Karpas-422 (cell line): ENCODE measurements at regions not wholly inside any gene's neighbourhood (a gene's known extent, or its start where the extent isn't known, plus 50 kb on each side); places are given as distances from the start of the nearest gene placed in this dataset.
"Not testable (repeated sequence)": the region's sequence is repeated elsewhere in the genome, so short reads cannot be mapped to it uniquely, and the experiment has no call there.

Experiments
- DNase-seq: peaks from one replicate; pipeline ENCODE4 v3.0.0-alpha.2; 2015
- H2AFZ ChIP-seq: fragments of 200-600 bp; sonication (generic); 2 replicates; pipeline ENCODE4 v1.6.1; 2014; ENCODE audit warnings: antibody characterized with exemption, low read length, mixed read lengths
- H3K27ac ChIP-seq: fragments of 200-600 bp; sonication (generic); 2 replicates; pipeline ENCODE4 v1.5.1; 2014; ENCODE audit warnings: mild to moderate bottlenecking, low read length, moderate library complexity
- H3K27me3 ChIP-seq: fragments of 200-600 bp; sonication (generic); 2 replicates; pipeline ENCODE4 v1.6.1; 2014; ENCODE audit warnings: low read length, mixed read lengths
- H3K36me3 ChIP-seq: fragments of 200-600 bp; sonication (generic); 2 replicates; pipeline ENCODE4 v1.6.1; 2014; ENCODE audit warnings: low read length, mixed read lengths; ENCODE audit not compliant: insufficient read depth
- H3K4me1 ChIP-seq: fragments of 200-600 bp; sonication (generic); 2 replicates; pipeline ENCODE4 v1.6.1; 2014; ENCODE audit warnings: mild to moderate bottlenecking, low read length, mixed read lengths
- H3K4me2 ChIP-seq: fragments of 200-600 bp; sonication (generic); 2 replicates; pipeline ENCODE4 v1.6.1; 2014; ENCODE audit warnings: low read length, low read depth, mild to moderate bottlenecking; ENCODE audit not compliant: poor library complexity, severe bottlenecking
- H3K4me3 ChIP-seq: fragments of 200-600 bp; sonication (generic); 2 replicates; pipeline ENCODE4 v1.5.1; 2014; ENCODE audit warnings: mild to moderate bottlenecking, antibody characterized with exemption, low read length, mixed read lengths
- H3K79me2 ChIP-seq: fragments of 200-600 bp; sonication (generic); 2 replicates; pipeline ENCODE4 v1.6.1; 2014; ENCODE audit warnings: mild to moderate bottlenecking, low read length, mixed read lengths
- H3K9ac ChIP-seq: fragments of 200-600 bp; sonication (generic); 2 replicates; pipeline ENCODE4 v1.6.0; 2014; ENCODE audit warnings: low read length
- H3K9me2 ChIP-seq: fragments of 200-600 bp; sonication (generic), shearing (Covaris generic); replicated peaks from 2 replicates; pipeline ENCODE4 v1.6.0; 2014; ENCODE audit warnings: mild to moderate bottlenecking, low read length, moderate library complexity; ENCODE audit not compliant: insufficient read depth
- H3K9me3 ChIP-seq: fragments of 300-700, 200-600 bp; sonication (generic); 2 replicates; pipeline ENCODE4 v1.6.1; 2014; ENCODE audit warnings: low read length, mixed read lengths
- H4K20me1 ChIP-seq: fragments of 200-600 bp; sonication (generic); 2 replicates; pipeline ENCODE4 v1.6.1; 2014; ENCODE audit warnings: mild to moderate bottlenecking, antibody characterized with exemption, low read length, low read depth; ENCODE audit not compliant: insufficient read depth

- H3K36me3 ChIP-seq, H3K27me3 ChIP-seq, H3K79me2 ChIP-seq, H4K20me1 ChIP-seq, H3K4me2 ChIP-seq, DNase-seq, H2AFZ ChIP-seq, H3K9ac ChIP-seq, H3K27ac ChIP-seq, H3K9me2 ChIP-seq, H3K4me3 ChIP-seq, H3K4me1 ChIP-seq: not testable (repeated sequence)
- H3K9me3 ChIP-seq = peaks cover 42% of the 10 kb centered on the region
These were observed 357.3 kb upstream of the WSB1 start for GRCh38 chr17:26936645-26937044.

GRCh38 chr17:26937750-26938322, 356.1 kb upstream of the WSB1 start:
- H3K4me2 ChIP-seq = not testable (repeated sequence)
- peaks cover 42% of the 10 kb centered on the region for H3K9me3 ChIP-seq

DNA sequence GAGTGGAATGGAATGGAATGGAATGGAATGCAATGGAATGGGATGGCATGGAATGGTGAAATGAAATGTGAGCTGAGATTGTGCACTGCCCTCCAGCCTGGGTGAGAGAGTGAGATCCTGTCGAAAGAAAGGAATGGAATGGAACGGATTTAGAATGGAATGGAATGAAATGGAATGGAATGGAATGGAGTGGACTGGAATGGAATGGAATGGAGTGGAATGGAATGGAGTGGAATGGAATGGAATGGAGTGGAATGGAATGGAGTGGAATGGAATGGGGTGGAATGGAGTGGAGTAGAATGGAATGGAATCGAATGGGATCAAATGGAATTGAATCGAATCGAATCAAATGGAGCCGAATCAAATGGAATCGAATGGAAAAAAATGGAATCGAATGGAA, 354.2 kb upstream of the WSB1 start:
- H3K4me2 ChIP-seq, H3K4me3 ChIP-seq, H3K79me2 ChIP-seq, H4K20me1 ChIP-seq, H2AFZ ChIP-seq, H3K9me2 ChIP-seq, H3K4me1 ChIP-seq, DNase-seq, H3K36me3 ChIP-seq, H3K27ac ChIP-seq, H3K9ac ChIP-seq, H3K27me3 ChIP-seq: not testable (repeated sequence)
- H3K9me3 ChIP-seq = peaks cover 42% of the 10 kb centered on the region

More at GRCh38 chr17:26937750-26938322, 356.1 kb upstream of the WSB1 start:
- not testable (repeated sequence) for H3K79me2 ChIP-seq, H3K4me1 ChIP-seq, H2AFZ ChIP-seq, H3K27ac ChIP-seq, H3K36me3 ChIP-seq, H3K9ac ChIP-seq, H4K20me1 ChIP-seq, H3K27me3 ChIP-seq, H3K4me3 ChIP-seq, H3K9me2 ChIP-seq, DNase-seq

DNA sequence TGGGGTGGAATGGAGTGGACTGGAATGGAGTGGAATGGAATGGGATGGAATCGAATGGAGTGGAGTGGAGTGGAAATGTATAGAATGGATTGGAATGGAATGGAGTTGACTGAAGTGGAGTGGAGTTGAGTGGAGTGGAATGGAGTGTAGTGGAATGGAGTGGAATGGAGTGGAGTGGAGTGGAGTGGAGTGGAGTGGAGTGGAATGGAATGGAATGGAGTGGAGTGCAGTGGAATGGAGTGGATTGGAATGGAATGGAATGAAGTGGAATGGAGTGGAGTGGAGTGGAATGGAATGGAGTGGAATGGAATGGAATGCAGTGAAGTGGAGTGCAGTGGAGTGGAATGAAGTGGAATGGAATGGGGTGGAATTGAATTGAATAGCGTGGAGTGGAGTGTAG, 353.3 kb upstream of the WSB1 start:
- not testable (repeated sequence) for H2AFZ ChIP-seq, H3K36me3 ChIP-seq, H3K79me2 ChIP-seq, DNase-seq, H3K27me3 ChIP-seq, H3K4me2 ChIP-seq, H3K9me2 ChIP-seq, H4K20me1 ChIP-seq, H3K4me1 ChIP-seq, H3K27ac ChIP-seq, H3K4me3 ChIP-seq, H3K9ac ChIP-seq
- peaks cover 42% of the 10 kb centered on the region for H3K9me3 ChIP-seq

- Histone ChIP-seq H3K79me2 (no peaks in the 10 kb centered on the region), H3K9me2 (no peaks in the 10 kb centered on the region), H3K27me3 (no peaks in the 10 kb centered on the region), H3K27ac (no peak overlapping the region), H3K9me3 (peaks cover 7% of the 10 kb centered on the region), H3K4me2 (no peak overlapping the region), H3K4me3 (no peak overlapping the region), H4K20me1 (no peaks in the 10 kb centered on the region), H3K36me3 (no peaks in the 10 kb centered on the region), H2AFZ (no peak overlapping the region), H3K4me1 (no peaks in the 10 kb centered on the region), H3K9ac (no peak overlapping the region)
- DNase-seq = no peak
These were observed 331.4 kb upstream of the WSB1 start for GRCh38 chr17:26962255-26963162.

DNA sequence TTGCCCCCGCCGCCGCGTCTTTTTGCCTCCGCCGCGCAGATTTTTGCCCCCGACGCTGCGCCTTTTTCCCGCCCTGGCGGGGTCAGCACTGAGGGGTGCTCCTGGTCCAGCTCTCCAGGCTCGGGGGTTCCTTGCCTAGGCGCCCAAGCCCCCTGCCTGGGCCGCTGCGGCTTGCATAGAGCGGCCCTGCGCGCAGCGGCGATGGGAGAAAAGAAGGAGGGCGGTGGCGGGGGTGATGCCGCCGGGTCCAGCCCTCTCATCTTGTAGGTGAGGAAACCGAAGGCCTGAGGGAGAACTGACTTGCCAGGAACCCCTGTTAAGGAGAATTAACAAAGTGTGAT, 330.8 kb upstream of the WSB1 start:
- Histone ChIP-seq H2AFZ (no peak overlapping the region), H4K20me1 (no peaks in the 10 kb centered on the region), H3K4me1 (no peaks in the 10 kb centered on the region), H3K4me3 (no peak overlapping the region), H3K27ac (no peak overlapping the region), H3K27me3 (no peaks in the 10 kb centered on the region), H3K4me2 (no peak overlapping the region), H3K36me3 (no peaks in the 10 kb centered on the region), H3K9me2 (no peaks in the 10 kb centered on the region), H3K9me3 (peaks cover 7% of the 10 kb centered on the region), H3K9ac (no peak overlapping the region), H3K79me2 (no peaks in the 10 kb centered on the region)
- DNase-seq = no peak

- not testable (repeated sequence) for H3K36me3 ChIP-seq, H3K4me2 ChIP-seq, H3K27ac ChIP-seq, H3K27me3 ChIP-seq, H3K9ac ChIP-seq, H3K9me3 ChIP-seq, H3K4me3 ChIP-seq, H3K79me2 ChIP-seq, H3K4me1 ChIP-seq, H4K20me1 ChIP-seq, H2AFZ ChIP-seq, DNase-seq, H3K9me2 ChIP-seq
These were observed 327.9 kb upstream of the WSB1 start for GRCh38 chr17:26965898-26966624.

GRCh38 chr17:26966625-26967179, 327.2 kb upstream of the WSB1 start:
- DNase-seq, H3K27me3 ChIP-seq, H3K4me1 ChIP-seq, H3K9me3 ChIP-seq, H3K36me3 ChIP-seq, H3K27ac ChIP-seq, H3K79me2 ChIP-seq, H2AFZ ChIP-seq, H3K4me3 ChIP-seq, H3K9me2 ChIP-seq, H3K9ac ChIP-seq, H3K4me2 ChIP-seq, H4K20me1 ChIP-seq: not testable (repeated sequence)
